ENCODE measurements at regions not wholly inside any gene's neighbourhood (a gene's known extent, or its start where the extent isn't known, plus 50 kb on each side); places are given as distances from the start of the nearest gene placed in this dataset.
A peak's percentile ranks its signal among the peaks of the same experiment; 100 is the strongest.

DNA sequence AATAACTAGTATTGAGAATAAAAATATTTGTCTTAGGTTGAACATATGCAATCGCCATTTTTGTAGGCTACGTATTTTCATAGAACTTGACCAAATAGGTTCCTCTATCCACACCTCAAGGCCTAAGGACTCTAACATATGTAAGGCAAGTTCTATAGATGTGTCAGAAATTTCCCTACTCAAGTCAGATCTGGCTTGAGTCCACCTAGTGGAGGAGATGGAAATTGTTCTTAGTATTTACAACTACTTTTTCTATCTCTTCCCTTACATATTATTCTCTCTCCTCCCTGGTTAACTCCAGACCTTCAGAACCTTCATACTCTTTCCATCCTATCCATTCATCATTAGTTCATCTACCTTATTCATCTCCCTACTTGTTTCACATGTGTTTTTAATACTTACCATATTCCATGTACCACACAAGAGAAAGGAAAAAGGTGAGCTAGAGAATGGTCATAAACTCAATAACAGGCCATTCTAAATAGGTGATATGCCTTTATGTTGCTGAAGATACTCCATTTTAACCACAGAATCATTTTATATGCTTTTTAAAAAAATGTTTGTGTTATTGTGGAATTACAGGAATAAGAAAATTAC lies 174.5 kb upstream of the HDAC9 start:
- DNase-seq (ENCODE audit: low read depth): peak; percentile 80
- TF ChIP-seq, protein P1, sequence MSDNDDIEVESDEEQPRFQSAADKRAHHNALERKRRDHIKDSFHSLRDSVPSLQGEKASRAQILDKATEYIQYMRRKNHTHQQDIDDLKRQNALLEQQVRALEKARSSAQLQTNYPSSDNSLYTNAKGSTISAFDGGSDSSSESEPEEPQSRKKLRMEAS (IDR thresholded peaks at IDR 0.05; ENCODE audit: low read depth, low read length): no peak
- TF ChIP-seq, protein P2, sequence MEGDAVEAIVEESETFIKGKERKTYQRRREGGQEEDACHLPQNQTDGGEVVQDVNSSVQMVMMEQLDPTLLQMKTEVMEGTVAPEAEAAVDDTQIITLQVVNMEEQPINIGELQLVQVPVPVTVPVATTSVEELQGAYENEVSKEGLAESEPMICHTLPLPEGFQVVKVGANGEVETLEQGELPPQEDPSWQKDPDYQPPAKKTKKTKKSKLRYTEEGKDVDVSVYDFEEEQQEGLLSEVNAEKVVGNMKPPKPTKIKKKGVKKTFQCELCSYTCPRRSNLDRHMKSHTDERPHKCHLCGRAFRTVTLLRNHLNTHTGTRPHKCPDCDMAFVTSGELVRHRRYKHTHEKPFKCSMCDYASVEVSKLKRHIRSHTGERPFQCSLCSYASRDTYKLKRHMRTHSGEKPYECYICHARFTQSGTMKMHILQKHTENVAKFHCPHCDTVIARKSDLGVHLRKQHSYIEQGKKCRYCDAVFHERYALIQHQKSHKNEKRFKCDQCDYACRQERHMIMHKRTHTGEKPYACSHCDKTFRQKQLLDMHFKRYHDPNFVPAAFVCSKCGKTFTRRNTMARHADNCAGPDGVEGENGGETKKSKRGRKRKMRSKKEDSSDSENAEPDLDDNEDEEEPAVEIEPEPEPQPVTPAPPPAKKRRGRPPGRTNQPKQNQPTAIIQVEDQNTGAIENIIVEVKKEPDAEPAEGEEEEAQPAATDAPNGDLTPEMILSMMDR (IDR thresholded peaks at IDR 0.05; ENCODE audit: low read depth, low read length): peak; percentile 53
- TF ChIP-seq MYC (IDR thresholded peaks at IDR 0.05; ENCODE audit: low read depth, low read length): no peak
- H3K4me3 ChIP-seq (ENCODE audit: low read depth, low read length): no peak overlapping the region

DNA sequence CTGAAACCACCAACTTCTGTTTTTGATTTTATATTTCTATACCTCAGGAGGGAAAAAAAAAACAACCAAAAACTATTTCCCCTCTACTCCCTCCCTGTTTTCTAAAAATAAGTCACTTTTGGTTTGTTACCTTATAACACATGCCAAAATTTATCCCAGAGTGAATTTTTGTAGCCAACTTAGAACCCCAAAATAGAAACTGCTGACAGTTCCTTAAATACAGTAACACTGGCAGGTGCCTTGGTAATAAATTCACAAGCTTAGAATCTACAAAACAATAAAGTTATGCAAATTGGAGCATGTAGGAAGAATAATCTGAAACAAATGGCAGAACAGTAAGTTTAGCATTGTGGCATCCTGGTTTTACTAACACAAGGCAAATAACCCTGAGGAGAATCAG lies 165.0 kb upstream of the HDAC9 start:
- DNase-seq (ENCODE audit: low read depth): no peak
- TF ChIP-seq POLR2A (IDR thresholded peaks at IDR 0.05; ENCODE audit: extremely low read depth, insufficient read length) (no peak), MYC (IDR thresholded peaks at IDR 0.05; ENCODE audit: low read depth, low read length) (no peak)
- TF ChIP-seq, protein P2 (IDR thresholded peaks at IDR 0.05; ENCODE audit: low read depth, low read length): no peak
- TF ChIP-seq, protein P1 (IDR thresholded peaks at IDR 0.05; ENCODE audit: low read depth, low read length): no peak
- H3K4me3 ChIP-seq (ENCODE audit: low read depth, low read length): no peak overlapping the region

DNA sequence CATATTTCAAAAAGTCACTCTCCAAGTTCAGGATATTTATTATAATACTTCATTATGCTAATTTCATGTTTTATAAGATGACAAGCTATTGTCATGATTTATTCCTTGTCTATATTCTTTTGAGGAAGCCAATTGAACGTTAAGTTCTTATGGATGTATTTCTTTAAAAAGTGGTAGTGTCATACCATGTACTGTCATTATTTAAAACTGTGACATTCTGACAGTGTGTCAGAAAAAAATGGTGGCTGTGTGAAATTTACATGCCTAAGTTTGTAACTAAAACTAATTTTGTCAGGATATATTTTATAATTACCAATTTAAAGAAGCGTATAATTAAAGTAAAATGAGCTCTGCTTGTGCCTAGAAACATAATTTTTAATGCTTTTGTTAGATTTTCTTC lies 158.9 kb upstream of the HDAC9 start:
- TF ChIP-seq MYC (IDR thresholded peaks at IDR 0.05; ENCODE audit: low read depth, low read length) (no peak), POLR2A (IDR thresholded peaks at IDR 0.05; ENCODE audit: extremely low read depth, insufficient read length) (no peak)
- TF ChIP-seq, protein P2 (IDR thresholded peaks at IDR 0.05; ENCODE audit: low read depth, low read length): no peak
- TF ChIP-seq, protein P1 (IDR thresholded peaks at IDR 0.05; ENCODE audit: low read depth, low read length): no peak
- DNase-seq (ENCODE audit: low read depth): no peak

DNA sequence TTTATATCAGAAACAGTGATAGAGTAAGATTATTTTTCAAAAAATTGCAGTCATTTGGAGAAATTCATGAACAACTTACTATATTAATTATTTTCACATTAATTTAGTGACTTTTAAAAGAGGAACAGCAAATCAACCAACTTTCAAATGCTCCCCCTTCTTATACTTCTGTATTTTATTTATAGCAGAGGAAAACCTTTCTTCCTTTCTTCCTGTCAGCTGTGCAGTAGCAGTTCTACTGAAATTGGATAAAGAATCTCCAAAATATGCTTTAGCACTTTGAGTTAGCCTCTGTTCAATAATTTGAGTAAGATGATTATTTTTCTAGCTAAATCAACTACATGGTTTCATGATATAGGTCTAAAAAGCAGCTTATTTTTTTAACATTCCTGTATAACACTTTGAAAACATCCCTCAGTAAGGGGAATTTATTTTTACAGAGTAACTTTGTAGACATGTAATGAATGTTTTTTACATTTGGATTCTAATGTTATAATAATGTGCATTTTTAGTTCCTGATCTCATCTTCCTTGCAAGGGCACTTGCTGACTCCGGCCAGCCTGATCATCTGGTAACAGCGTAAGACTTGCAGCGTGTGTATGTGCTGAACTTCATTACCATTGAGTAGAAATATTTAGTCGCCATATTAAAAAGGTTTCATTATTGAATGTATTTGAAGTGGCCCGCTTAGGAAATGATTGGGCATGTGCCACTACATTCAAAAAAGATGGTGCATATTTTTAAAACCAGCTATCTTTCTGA lies 158.3 kb upstream of the HDAC9 start:
- TF ChIP-seq POLR2A (IDR thresholded peaks at IDR 0.05; ENCODE audit: extremely low read depth, insufficient read length) (no peak), MYC (IDR thresholded peaks at IDR 0.05; ENCODE audit: low read depth, low read length) (no peak)
- TF ChIP-seq, protein P1 (IDR thresholded peaks at IDR 0.05; ENCODE audit: low read depth, low read length): no peak
- TF ChIP-seq, protein P2 (IDR thresholded peaks at IDR 0.05; ENCODE audit: low read depth, low read length): no peak
- peak; percentile 52 for DNase-seq (ENCODE audit: low read depth)
- H3K4me3 ChIP-seq (ENCODE audit: low read depth, low read length): no peak overlapping the region

More for the DNA sequence above, 158.9 kb upstream of the HDAC9 start:
- H3K4me3 ChIP-seq (ENCODE audit: low read depth, low read length): no peak overlapping the region

DNA sequence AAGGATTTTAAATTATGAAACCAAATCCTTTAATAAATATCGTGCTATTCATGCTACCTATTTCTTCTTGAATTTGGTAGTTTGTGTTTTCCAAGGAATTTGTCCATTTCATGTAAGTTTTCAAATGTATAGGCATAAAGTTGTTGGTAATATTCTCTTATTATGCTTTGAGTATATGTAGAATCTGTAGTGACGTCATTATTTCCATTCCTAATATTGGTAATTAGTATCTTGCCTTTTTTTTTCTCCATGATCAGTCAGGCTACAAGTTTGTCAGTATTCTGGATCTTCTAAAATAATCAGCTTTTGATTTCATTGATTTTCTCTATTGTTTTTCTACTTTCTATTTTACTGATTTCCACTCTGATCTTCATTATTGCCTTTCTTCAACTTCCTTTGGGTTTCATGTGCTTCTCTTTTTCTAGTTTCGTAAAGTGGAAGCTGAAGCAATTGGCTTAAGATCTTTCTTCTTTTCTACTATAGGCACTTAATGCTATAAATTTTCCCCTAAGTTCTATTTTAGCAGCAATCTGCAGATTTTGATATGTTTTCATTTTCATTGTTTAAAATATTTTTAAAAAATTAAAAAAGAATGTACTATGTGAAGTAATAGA lies 156.5 kb upstream of the HDAC9 start:
- TF ChIP-seq, protein P1 (IDR thresholded peaks at IDR 0.05; ENCODE audit: low read depth, low read length): no peak
- no peak for TF ChIP-seq MYC (IDR thresholded peaks at IDR 0.05; ENCODE audit: low read depth, low read length)
- TF ChIP-seq, protein P2 (IDR thresholded peaks at IDR 0.05; ENCODE audit: low read depth, low read length): no peak
- TF ChIP-seq POLR2A (IDR thresholded peaks at IDR 0.05; ENCODE audit: extremely low read depth, insufficient read length): no peak
- H3K4me3 ChIP-seq (ENCODE audit: low read depth, low read length): no peak overlapping the region
- DNase-seq (ENCODE audit: low read depth): no peak

All from NB4 (cell line).